Testis (tissue), 2 donors: ENCODE measurements at regions not wholly inside any gene's neighbourhood (a gene's known extent, or its start where the extent isn't known, plus 50 kb on each side); places are given as distances from the start of the nearest gene placed in this dataset.

Experiments used
- CTCF ChIP-seq, 3 experiments: fragments of 450-650 bp in 2 of 3; fragments of 200-600 bp in 1 of 3; sonication (generic) in 1 of 3; IDR thresholded peaks; one replicate each; pipeline ENCODE4 v1.5.1; 2016 to 2019; ENCODE audit warnings: antibody characterized with exemption in 3 of 3, mild to moderate bottlenecking in 2 of 3, moderate library complexity in 1 of 3
- POLR2A ChIP-seq: fragments of 450-650 bp; IDR thresholded peaks from one replicate; pipeline ENCODE4 v1.6.1; 2017; ENCODE audit warnings: antibody characterized with exemption, mild to moderate bottlenecking, moderate library complexity

GRCh38 chr1:213519098-213519497 is 468.1 kb downstream of the RPS6KC1 start:
- TF ChIP-seq CTCF (IDR thresholded peaks at IDR 0.05): no peak
- no peak for TF ChIP-seq POLR2A
